Fibroblast of upper back skin (primary cell): ENCODE measurements at regions not wholly inside any gene's neighbourhood (a gene's known extent, or its start where the extent isn't known, plus 50 kb on each side); places are given as distances from the start of the nearest gene placed in this dataset.
"Not testable (repeated sequence)": the region's sequence is repeated elsewhere in the genome, so short reads cannot be mapped to it uniquely, and the experiment has no call there.

ENCODE experiments used
- DNase-seq: peaks from one replicate; pipeline ENCODE4 v3.0.0-alpha.2; 2013

DNA sequence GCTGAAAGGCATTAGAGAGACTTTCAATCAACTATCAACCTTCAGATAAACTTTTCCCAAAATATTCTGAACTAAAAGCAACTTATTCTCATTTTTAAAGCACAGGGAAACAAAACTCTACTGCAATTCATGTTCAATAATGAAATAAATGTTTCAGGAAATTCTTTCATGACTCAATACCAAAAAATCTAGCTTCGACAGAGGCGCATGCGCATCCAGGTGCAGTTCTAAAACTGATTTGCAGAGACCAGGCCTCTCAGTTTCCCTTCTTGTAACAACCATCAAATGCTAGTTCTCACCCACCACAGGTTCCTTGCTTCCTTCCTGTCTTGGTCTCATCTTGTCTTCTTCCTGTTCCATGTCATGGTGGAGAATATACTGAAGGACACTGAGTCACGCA, 55.3 kb upstream of the NRBF2 start:
- no peak for DNase-seq

DNA sequence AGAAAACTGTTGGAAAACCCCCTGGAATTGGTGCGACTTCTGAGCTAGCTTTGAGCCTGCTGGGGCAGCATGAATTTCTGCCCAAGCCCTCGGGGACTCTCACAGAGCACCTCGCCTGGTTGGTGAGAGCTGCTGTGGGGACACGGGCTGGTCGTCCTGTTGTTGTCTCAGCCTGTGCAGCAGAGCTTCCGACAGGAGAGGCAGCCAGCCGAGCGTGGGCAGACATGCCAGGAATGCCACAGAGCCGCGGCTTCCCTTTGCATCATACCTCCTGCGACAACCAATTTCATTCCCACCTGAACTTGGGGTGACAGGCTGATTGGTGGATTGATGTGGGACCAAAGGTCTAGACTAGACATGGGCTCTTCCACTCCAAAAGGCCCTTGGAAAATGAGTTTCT, 60.2 kb upstream of the NRBF2 start:
- no peak for DNase-seq

DNA sequence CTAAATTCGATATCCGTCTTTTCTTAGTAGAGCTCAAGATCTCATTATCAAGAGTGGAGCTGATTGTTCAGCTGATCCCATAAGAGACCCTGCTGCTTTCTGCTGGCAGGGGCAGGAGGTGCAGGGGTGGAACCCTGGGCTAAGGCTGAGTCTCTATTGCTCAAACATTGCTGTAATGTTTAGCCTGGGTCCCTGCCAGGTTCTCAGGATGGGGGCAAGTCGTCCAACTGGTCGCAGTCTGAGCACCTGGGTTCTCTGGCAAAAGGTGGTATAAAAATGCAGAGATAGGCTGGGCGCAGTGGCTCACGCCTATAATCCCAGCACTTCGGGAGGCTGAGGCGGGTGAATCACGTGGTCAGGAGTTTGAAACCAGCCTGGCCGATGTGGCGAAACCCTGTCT, 62.0 kb upstream of the NRBF2 start:
- no peak for DNase-seq

DNA sequence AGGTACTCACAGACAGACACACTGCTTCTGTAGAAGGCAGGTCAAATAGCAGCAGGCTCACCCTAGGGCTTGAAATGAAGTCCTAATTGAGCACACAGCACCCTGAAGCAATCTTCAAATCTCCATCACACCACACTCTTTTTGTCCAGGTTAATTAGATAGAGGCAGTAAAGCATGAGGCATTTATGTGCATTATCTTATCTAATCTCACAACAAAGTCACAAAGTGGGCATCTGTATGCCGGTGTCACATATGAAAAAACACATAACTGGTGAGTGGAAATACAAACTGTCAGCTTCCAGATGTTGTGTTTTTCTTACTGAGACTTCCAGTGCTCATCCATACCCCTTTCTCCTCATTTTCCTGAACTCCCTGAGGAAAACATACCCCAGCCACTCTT, 63.8 kb upstream of the NRBF2 start:
- no peak for DNase-seq

DNA sequence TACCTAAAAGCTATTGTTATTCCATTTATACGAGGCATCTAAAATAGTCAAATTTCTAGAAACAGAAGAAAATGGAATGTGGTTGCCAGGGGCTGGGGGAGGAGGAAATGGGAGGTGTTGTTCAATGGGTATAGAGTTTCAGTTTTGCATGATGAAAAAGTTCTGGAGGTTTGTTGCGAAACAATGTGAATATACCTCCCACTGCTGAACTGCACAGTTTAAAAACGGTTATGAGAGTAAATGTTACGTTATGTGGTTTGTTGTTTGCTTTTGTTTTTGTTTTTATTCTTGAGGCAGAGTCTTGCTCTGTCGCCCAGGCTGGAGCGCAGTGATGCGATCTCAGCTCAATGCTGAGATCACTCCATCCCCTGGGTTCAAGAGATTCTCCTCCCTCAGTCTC, 64.9 kb upstream of the NRBF2 start:
- peak; percentile 30 for DNase-seq

DNA sequence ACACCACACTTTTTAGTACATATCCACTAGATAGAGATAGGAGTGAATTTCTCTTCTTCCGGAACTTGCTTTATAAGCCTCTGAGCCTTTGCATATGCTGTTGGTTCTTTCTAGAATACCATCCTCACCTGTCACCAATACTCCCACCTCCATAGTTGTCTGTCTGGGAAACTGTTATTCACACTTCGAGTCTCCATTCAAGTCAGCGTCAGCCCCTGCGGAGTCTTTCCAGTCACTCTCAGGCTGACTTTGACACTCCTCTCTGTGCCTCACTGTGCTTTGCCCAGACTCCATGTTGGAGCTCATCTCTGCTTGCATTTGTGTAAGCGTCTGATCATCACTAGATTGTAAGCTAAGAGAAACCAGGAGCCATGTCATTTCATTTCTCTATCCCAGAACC, 66.5 kb upstream of the NRBF2 start:
- DNase-seq, result no peak

DNA sequence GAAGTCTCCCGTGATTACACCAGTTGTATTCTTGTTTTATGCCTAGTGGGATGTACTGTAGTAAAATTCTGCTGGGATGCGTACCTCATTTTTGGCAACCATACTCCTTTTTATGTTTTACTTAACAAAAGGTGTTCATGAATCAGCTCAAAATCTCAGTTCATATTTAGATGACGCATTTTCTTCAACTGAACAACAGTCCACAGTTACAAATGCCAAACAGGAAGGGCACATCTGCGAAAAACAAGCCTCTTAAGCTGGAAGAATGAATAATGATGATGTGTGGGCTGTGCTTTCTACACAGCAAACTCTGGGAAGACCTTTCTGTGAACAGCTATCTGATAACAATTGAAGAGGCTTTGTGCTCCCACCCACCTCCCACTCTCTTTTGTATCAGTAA, 68.4 kb upstream of the NRBF2 start:
- DNase-seq, result no peak

DNA sequence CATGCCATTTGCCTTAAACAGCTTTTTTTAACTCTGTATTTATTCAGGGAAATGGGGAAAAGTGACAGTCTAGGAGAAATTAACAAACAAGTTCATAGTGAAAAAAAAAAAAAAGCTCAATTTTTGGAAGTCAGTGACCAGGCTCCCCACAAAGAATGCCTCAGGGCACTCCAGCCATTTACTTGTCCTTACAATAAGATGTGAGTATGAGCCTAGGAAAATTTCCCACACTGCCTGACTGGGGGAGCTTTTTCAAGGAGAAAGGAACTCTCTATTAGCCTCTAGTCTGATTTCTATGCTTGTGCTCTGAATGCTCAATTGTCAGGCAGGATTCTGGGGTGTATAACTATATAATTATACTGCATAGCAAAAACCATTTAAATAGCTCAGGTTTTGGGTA, 74.9 kb upstream of the NRBF2 start:
- DNase-seq, result no peak

DNA sequence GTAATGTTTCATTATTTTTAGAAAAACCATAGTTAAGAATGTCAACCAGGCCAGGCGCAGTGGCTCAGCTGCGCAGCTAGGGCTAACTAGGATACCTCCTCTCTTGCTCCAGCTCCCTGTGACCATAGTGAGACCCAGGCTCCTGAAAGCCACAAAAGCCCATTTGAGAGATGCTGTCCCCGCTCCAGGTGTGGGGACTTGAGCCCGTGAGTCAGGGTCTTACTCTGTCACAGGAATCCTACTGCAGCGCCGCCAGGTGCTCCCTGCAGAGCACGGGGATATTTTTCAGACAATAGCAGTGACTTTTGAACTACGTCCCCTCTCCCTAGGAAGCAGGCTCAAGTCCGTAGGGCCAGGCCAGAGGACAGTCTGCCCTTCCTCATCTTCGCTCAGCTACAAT, 75.6 kb upstream of the NRBF2 start:
- DNase-seq, result no peak

DNA sequence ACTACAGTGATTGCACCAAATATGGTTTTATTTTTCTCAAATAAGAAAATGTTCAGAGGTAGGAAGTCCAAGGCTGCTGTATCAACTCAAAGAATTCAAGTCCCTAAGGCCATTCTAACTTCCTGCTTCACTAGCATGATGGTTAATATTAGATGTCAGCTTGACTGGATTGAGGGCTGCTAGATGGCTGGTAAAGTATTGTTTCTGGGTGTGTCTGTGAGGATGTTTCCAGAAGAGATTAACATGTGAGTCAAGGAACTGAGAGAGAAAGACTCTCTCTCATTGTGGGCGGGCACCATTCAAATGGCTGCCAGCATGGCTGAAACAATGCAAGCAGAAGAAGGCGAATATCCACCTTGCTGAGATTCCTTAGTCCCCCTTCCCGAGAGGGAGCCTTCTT, 77.4 kb upstream of the NRBF2 start:
- DNase-seq, result no peak

DNA sequence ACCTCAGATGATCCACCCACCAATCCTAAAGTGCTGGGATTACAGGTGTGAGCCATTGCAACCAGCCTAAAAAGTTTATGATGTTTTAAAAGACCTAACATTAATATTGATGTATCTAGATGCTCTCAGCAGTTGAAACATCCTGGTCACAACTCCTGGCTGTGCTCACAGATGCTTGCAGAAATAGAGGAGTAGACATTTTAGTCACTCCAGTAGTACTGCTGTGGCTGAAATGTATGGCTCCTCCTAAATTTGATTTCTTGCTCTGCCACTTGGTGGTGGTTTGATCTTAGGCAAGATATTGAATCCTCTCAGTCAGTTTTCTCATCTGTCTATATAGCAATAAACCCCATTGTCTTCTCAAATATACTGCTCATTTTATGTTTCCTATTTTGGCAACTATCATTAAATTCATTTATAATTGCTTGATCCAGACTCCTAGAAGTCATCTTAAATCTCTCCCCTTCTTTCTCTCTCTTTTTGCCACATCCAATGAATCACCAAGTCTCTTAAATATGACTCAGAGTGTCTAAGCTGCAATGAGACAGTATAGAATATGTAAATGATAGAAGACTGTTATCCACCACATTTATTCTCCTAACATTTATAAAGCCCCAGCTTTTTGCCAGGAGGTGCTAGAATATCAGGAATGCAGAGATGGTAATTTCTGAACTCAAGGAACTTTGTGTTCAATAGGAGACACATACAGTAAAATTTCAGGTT, 78.1 kb upstream of the NRBF2 start:
- DNase-seq, result peak; percentile 38

DNA sequence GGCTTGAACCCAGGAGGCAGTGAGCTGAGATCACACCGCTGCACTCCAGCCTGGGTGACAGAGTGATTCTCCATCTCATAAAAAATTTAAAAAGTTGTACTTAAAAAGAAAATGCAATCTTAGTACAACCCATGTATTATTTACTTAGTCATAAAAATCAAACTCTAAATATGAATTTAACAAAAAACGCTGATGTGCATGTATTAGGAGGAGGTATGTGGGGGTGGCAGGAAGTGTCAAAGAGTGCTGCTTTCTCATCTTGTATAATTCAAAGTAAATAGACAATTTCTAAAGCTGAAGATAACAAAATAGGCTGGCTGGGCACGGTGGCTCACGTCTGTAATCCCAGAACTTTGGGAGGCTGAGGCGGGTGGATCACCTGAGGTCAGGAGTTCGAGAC, 81.0 kb upstream of the NRBF2 start:
- no peak for DNase-seq

DNA sequence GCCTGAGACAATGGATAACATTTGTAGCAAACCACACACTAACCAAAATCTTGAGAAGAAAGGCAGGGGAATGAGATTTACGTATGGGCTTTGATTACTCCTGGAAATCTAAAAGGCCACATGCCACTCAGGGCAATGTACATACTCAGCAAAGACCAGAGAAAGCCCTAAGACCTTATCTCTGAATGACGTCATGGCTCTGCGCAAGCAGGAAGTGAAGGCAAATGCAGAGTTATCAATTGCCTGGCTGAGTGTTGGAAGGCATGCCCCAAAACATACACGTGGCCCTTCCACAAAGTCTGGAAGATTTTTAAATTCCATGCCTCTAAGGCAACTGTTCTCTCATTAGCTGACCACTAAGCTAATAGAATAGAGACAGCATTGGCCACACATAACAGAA, 90.9 kb upstream of the NRBF2 start:
- peak; percentile 16 for DNase-seq

DNA sequence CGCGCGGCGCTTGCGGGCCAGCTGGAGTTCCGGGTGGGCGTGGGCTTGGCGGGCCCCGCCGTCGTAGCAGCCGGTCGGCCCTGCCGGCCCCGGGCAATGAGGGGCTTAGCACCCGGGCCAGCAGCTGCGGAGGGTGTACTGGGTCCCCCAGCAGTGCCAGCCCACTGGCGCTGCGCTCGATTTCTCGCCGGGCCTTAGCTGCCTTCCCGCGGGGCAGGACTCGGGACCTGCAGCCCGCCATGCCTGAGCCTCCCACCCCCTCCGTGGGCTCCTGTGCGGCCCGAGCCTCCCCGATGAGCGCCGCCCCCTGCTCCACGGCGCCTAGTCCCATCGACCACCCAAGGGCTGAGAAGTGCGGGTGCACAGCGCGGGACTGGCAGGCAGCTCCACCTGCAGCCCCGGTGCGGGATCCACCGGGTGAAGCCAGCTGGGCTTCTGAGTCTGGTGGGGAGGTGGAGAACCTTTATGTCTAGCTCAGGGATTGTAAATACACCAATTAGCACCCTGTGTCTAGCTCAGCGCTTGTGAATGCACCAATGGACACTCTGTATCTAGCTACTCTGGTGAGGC, 99.4 kb upstream of the NRBF2 start:
- not testable (repeated sequence) for DNase-seq

DNA sequence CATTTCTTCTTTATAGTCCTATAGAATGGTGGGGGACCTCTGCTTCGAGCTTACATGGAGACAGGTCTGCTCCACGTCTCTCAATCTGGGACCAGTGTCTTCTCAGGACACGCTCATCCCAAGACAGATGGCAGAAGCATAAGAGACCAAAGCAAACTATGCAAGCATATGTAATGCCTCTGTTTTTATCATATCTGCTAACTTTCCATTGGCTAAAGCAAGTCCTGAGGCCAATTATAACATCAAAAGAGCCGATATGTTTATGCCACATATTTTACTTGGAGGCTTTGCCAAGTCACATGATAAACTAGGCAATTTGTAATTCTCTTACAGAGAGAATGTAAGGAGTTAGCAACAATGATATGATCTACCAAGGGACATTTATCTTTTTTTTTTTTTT, 102.6 kb upstream of the NRBF2 start:
- no peak for DNase-seq

DNA sequence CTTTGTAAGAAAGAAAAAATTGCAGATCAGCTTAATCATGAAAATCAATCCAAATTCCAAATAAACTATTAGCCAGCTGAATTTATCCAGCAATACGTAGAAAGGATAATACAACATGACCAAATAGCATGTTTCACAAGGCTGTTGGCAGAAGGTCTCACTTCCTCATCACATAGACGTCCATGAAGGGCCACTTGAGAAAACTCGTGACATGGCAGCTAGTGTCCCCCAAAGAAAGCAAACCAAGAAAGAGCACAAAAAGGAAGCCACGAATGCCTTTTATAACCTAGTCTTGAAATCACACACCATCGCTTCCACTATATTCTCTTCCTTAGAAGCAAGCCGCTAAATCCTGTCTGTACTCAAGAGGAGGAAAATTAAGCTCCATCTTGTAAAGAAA, 105.6 kb upstream of the NRBF2 start:
- DNase-seq, result no peak

DNA sequence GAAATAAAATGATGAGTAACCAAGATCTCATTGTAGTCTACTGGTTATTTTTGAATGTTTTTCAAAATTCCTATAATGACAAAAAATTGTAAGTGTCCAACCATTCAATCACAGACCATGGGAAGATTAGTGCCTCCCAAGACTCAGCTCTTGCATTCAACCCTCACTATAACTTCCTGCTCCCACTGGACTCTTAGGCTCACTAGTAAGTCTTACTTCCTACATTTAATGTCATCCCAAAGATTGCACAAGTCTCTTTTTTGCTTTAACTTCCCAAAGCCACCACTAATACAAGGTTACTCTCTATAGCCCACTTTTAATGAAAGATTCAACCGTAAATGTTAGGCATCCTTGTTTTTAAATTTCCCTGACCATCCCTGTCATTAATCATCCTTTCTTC, 111.9 kb upstream of the NRBF2 start:
- DNase-seq, result no peak

DNA sequence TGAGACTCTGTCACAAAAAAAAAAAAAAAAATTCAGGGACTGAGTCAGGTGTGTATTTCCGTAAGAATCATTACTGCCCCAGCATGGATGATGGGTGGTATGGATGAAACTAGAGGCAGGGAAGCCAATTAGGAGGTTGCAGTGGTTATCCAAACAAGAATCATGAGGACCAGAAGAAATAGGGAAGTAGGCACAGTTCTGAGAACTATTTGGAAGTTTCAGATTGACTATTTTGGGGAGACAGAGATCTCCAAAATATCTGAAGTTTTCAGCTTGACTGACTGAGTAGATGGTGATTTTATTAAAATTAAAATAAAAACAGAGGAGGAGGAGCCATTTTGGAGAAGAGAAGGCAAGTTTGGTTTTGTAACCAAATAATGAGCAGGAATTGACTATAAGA, 119.4 kb upstream of the NRBF2 start:
- DNase-seq, result no peak

DNA sequence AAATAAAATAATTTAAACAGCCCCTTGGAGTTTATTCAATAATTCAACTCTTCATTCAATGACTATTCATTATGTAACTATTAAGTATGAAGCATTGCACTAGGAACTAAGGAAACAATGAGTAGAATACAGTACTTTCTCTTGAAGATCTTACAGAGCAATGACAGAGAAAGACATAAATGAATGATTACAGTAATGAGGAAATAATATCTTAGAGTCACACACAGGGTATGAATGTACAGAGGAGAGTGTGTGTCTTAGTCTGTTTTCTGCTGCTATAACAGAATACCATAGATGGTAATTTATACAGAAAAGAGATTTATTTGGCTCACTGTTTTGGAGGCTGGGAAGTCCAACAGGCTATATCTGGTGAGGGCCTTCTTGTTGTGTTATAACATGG, 120.5 kb upstream of the NRBF2 start:
- no peak for DNase-seq

DNA sequence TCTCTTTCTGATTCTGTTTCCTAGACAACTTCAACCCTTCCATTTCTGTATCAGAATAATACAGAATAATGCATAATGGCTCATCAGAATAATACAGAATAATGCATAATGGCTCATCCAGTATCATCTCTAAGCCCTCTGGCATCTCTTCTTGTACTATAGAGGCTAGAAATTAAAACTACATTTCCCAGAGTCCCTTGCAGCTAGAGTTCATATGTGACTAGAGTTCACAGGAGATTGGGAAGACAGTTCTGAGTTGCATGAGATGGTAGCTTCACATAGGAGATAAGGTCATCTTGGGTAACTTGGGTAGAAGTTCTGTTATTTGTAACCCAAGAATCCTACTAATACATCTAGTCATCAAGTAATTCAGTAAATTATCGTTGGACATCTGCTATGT, 122.9 kb upstream of the NRBF2 start:
- DNase-seq, result no peak

DNA sequence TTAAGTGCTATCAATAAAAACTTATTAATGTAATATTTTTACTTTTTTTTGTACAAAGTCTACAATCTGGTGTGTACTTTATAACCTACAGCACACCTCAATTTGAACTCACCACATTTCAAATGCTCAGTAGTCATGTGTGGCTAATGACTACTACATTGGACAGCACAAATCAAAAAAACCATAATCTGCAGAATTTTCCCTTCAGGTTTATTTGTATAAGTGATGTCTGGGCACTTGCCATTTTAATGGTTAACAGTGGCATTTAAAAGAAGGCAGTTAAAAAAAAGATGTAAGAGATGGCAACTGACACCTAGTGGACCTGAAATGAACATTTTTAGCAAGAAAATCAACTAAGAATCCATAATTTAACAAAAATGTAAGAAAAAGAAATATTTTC, 124.6 kb upstream of the NRBF2 start:
- peak; percentile 7 for DNase-seq

DNA sequence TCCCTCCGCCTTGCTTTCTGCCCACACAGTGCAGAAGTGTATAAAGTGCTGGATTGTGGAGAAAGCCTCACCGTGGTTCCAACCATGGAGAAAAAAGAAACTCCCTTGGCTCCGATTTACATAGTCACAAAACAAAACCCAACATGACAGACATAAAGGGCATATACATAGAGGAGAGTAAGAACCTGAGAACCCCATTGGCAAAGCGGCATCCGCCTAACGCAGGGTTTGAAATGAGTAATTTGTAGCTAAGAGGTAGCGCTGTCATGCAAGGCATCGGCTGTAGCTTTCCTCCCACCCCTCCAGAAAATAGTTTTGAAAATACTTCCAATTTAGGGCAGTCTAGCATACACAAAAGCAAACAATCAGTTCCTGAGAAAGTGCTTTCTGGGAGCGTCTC, 126.0 kb upstream of the NRBF2 start:
- no peak for DNase-seq

DNA sequence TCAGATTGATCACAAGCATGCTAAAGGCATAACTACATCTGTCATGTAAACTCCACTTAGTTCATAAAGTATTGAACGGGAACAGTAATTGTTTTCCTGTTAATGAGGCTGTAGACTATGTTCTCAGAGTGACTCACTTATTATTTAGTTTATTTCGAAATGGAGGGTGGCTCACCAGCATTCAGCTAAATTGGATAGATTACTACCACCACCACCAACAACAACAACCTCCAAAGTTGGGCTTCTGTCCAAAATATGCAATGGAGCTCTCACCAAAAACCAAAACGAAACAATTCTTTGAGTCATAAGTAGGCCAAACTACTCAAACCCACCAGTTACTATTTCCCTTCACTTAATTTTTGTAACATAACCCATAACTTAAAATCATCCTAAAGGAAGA, 127.9 kb upstream of the NRBF2 start:
- peak; percentile 55 for DNase-seq

DNA sequence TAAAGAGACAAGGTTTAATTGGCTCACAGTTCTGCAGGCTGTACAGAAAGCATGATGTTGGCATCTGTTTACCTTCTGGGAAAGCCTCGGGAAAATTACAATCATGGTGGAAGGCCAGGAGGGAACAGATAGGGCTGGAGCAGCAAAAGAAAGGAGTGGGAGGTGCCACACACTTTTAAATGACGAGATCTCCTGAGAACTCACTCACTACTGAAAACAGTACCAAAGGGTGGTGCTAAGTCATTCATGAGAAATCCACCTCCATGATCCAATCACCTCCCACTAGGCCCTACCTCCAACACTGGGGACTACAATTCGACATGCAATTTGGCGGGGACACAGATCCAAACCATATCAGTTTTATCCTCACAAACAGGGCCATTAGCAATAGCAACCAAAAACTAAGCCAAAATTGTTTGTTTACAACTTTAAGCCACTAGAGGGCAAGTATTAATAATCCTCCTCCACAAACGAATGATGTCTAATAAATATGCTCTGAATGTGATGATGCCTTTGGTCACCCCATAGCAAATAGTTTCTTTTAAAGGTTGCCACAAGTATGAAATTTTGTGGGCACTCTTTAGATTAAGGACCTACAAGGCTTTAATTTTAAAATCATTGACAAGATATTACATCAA, 129.2 kb upstream of the NRBF2 start:
- no peak for DNase-seq

DNA sequence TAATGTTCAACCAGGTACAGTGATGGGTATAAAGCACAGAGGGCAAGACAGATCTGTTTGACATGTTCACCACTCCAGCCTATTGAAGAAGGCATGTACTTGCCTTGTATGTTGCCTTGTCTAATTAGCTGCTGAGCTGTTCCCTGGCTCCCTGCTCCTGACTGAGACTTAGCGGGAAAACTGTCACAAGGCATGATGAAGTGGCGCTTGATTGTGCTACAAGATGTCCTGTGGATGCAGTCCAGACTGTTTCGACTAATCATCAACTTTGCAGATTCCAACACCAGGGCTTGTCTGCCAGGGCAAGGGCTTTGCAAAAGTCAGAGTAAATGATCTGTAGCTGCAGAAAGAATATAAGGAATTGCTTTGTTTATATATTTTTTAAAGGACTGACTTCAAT, 136.2 kb upstream of the NRBF2 start:
- peak; percentile 34 for DNase-seq
